ENCODE measurements at regions not wholly inside any gene's neighbourhood (a gene's known extent, or its start where the extent isn't known, plus 50 kb on each side); places are given as distances from the start of the nearest gene placed in this dataset.
A peak's percentile ranks its signal among the peaks of the same experiment; 100 is the strongest.

DNA sequence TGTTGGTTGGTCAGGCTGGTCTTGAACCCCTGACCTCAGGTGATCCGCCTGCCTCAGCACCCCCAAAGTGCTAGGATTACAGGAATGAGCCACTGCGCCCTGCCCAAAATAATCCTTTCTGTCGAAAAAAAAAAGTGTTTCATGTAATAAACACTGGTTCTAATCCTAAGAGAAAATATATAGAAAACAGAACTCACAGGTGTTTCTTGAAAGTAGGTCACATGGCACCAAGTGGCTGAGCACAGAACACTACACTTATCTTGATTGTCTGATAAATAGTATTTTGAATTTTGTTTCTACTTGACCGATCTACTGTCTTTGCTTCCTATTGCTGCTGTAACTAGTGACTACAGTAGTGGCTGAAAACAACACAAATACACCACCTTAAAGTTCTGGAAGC is 87.6 kb upstream of the SOD1 start:
- DNase-seq (ENCODE audit: low read depth in 2 of 2), result no peak
- H3K4me3 ChIP-seq (replicated peaks in 1 of 2; ENCODE audit: low read depth in 2 of 2, low read length in 2 of 2), result no peak overlapping the region
- TF ChIP-seq, protein P1, sequence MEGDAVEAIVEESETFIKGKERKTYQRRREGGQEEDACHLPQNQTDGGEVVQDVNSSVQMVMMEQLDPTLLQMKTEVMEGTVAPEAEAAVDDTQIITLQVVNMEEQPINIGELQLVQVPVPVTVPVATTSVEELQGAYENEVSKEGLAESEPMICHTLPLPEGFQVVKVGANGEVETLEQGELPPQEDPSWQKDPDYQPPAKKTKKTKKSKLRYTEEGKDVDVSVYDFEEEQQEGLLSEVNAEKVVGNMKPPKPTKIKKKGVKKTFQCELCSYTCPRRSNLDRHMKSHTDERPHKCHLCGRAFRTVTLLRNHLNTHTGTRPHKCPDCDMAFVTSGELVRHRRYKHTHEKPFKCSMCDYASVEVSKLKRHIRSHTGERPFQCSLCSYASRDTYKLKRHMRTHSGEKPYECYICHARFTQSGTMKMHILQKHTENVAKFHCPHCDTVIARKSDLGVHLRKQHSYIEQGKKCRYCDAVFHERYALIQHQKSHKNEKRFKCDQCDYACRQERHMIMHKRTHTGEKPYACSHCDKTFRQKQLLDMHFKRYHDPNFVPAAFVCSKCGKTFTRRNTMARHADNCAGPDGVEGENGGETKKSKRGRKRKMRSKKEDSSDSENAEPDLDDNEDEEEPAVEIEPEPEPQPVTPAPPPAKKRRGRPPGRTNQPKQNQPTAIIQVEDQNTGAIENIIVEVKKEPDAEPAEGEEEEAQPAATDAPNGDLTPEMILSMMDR (IDR thresholded peaks at IDR 0.05; ENCODE audit: low read depth, low read length), result no peak

GRCh38 chr21:31570824-31571566 is 88.5 kb upstream of the SOD1 start:
- TF ChIP-seq, protein P1 (IDR thresholded peaks at IDR 0.05; ENCODE audit: low read depth, low read length), result no peak
- no peak for DNase-seq (ENCODE audit: low read depth in 2 of 2)
- H3K4me3 ChIP-seq (replicated peaks in 1 of 2; ENCODE audit: low read depth in 2 of 2, low read length in 2 of 2), result no peak overlapping the region

DNA sequence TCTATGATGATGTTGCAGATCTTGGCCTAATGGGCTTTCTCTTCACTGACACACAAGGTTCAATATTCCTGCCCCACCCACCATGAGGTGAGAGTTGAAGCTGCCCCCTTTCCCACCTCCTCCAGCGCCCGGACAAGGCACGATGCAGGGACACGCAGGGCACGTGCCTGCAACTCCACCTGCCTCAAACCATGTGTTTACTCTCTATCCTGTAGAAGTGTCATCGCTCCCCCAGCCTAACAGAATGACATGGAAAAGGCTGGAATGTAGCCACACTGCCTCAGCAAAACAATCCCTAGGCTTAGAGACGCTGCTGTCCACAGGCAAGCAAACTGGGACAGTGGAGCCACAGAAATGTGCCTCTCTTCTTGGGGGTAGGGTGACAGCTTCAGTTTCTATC is 92.9 kb upstream of the SOD1 start:
- no peak for DNase-seq (ENCODE audit: low read depth in 2 of 2)
- TF ChIP-seq, protein P1 (IDR thresholded peaks at IDR 0.05; ENCODE audit: low read depth, low read length), result no peak

DNA sequence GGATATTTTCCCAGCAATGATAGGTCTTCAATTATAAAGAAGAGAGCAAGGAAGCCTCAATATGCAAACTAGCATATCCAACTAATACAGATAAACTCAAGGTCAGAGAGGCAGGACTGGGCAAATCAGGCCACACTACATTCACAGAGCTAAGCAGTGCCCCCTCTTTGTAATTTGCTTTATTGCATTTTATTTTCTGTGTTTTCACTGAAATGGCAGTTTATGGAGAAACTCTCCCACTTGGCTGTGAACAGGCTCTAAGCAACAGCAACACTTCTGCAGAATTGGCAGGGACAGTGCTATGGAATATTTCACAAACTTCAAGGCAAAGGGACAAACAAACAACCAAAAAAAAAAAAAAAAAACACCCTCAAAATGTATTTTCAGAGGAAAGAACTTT is 93.4 kb upstream of the SOD1 start:
- H3K4me3 ChIP-seq (replicated peaks in 1 of 2; ENCODE audit: low read depth in 2 of 2, low read length in 2 of 2), result no peak overlapping the region
- peak in 1 of 2 donors; percentile 6 for DNase-seq (ENCODE audit: low read depth in 2 of 2)
- TF ChIP-seq, protein P1 (IDR thresholded peaks at IDR 0.05; ENCODE audit: low read depth, low read length), result no peak

More for the DNA sequence above, 92.9 kb upstream of the SOD1 start:
- no peak overlapping the region for H3K4me3 ChIP-seq (replicated peaks in 1 of 2; ENCODE audit: low read depth in 2 of 2, low read length in 2 of 2)

- peak; percentile 10 to 45 for DNase-seq (ENCODE audit: low read depth in 2 of 2)
- no peak overlapping the region for H3K4me3 ChIP-seq (replicated peaks in 1 of 2; ENCODE audit: low read depth in 2 of 2, low read length in 2 of 2)
- TF ChIP-seq, protein P1 (IDR thresholded peaks at IDR 0.05; ENCODE audit: low read depth, low read length), result no peak
Observed at GRCh38 chr21:31564439-31564838, 95.1 kb upstream of the SOD1 start.

GRCh38 chr21:31560479-31560878 is 99.0 kb upstream of the SOD1 start:
- DNase-seq (ENCODE audit: low read depth in 2 of 2), result no peak
- TF ChIP-seq, protein P1 (IDR thresholded peaks at IDR 0.05; ENCODE audit: low read depth, low read length), result no peak
- H3K4me3 ChIP-seq (replicated peaks in 1 of 2; ENCODE audit: low read depth in 2 of 2, low read length in 2 of 2), result no peak overlapping the region
